ENCODE measurements at regions not wholly inside any gene's neighbourhood (a gene's known extent, or its start where the extent isn't known, plus 50 kb on each side); places are given as distances from the start of the nearest gene placed in this dataset.

GRCh38 chr2:139380051-139380450 lies 599.9 kb upstream of the NXPH2 start:
- Mint-ChIP-seq H3K36me3 (ENCODE audit: insufficient read depth in 1 of 3, low read depth in 3 of 3) (peaks cover 0 to 3% (median 0%) of the 10 kb centered on the region in 3 experiments; a peak in 2 of 7 replicates), H3K9me3 (peaks cover 0 to 4% of the 10 kb centered on the region in 2 experiments; a peak in 1 of 5 replicates), H3K27me3 (ENCODE audit: low read depth) (peaks cover 11% of the 10 kb centered on the region), H3K4me1 (no peaks in the 10 kb centered on the region; a peak in 1 of 4 replicates), H3K4me3 (no peak overlapping the region), H3K27ac (no peak overlapping the region)
- Histone ChIP-seq H2BK15ac (ENCODE audit: low read depth, low read length) (no peak overlapping the region), H2BK5ac (ENCODE audit: insufficient read length, low read length) (no peak overlapping the region), H3K14ac (ENCODE audit: insufficient read depth, low read length) (no peak overlapping the region), H2BK20ac (ENCODE audit: low read depth, low read length, poor library complexity, severe bottlenecking) (no peak overlapping the region), H3K27ac (ENCODE audit: insufficient read length, low read depth, low read length) (no peak overlapping the region), H3K4ac (ENCODE audit: low read depth, low read length) (no peak overlapping the region), H3K56ac (ENCODE audit: insufficient read length, low read depth, low read length) (no peak overlapping the region), H2AFZ (ENCODE audit: low read length) (no peak overlapping the region), H4K5ac (ENCODE audit: insufficient read length, low read depth, low read length) (no peak overlapping the region), H3T11ph (ENCODE audit: low read length) (no peak overlapping the region), H4K91ac (ENCODE audit: insufficient read length, low read depth, low read length) (no peak overlapping the region), H3K4me1 (ENCODE audit: insufficient read depth, low read length) (no peaks in the 10 kb centered on the region), H3K4me2 (ENCODE audit: insufficient read depth, insufficient read length, low read length) (no peak overlapping the region), H3K79me1 (ENCODE audit: insufficient read depth, low read depth, low read length, poor library complexity, severe bottlenecking) (no peaks in the 10 kb centered on the region), H3K23ac (ENCODE audit: insufficient read length, low read depth, low read length) (no peak overlapping the region), H4K20me1 (ENCODE audit: control insufficient read depth, insufficient read depth, insufficient read length) (no peaks in the 10 kb centered on the region), H3K9ac (ENCODE audit: extremely low read depth, insufficient read length, low read length) (no peak overlapping the region), H3K79me2 (ENCODE audit: insufficient read depth, low read length) (no peaks in the 10 kb centered on the region), H4K8ac (replicated peaks; ENCODE audit: insufficient read length, low read depth, low read length) (no peak overlapping the region), H3K18ac (ENCODE audit: insufficient read length, low read depth, low read length) (no peak overlapping the region), H2BK120ac (ENCODE audit: low read depth, low read length, poor library complexity, severe bottlenecking) (no peak overlapping the region), H2BK12ac (ENCODE audit: insufficient read length, low read depth, low read length) (no peak overlapping the region), H2AK5ac (ENCODE audit: insufficient read length, low read length) (no peak overlapping the region), H3K27me3 (ENCODE audit: insufficient read depth, low read length) (no peaks in the 10 kb centered on the region), H3K23me2 (ENCODE audit: insufficient read length, low read depth, low read length, poor library complexity, severe bottlenecking) (no peaks in the 10 kb centered on the region), H3K9me3 (ENCODE audit: control insufficient read depth, low read depth, low read length) (no peaks in the 10 kb centered on the region)
- DNase-seq = no peak
- no peak for TF ChIP-seq CTCF (conservative IDR thresholded peaks at IDR 0.05)
- WGBS (ENCODE audit: extremely low coverage, insufficient read length, low lambda C conversion rate) = no CpG with 5 or more reads among the region's 1 CpG
